ENCODE measurements at regions not wholly inside any gene's neighbourhood (a gene's known extent, or its start where the extent isn't known, plus 50 kb on each side); places are given as distances from the start of the nearest gene placed in this dataset.
"Not testable (repeated sequence)": the region's sequence is repeated elsewhere in the genome, so short reads cannot be mapped to it uniquely, and the experiment has no call there.

DNA sequence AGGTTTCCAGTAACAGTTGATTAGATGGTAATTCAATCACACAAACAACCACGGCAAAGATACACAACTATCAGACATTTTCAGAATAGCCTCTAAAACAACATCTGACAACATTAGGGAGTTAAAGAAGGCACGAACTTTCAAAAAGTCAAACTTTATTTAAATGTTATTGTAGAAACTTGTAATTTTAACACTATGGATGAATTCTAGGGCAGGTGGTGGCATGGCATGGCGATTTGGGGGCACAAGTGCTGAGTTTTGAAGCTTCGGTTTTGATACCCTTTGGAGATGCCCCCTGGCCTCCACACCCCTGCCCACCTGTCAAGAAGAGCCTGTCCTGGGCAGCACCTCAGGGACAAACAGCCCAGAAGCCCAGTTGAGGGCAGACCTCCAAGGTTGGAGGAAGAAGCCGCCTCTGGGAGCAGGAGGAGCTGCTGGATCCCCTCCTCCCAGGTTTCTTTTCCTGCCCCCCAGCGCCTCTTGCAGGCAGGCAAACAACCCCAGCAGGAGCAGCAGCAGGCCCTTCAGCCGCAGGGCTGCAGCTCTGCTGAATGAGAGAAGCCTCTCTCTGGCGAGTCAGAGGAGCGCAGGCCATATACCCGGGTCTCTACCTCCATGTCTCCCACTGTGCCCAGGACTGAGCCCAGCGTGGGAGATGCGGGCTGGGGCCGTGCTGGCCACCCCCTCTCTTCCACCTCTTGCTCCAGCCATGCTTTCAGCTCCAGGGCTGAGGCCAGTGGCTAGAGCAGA lies 102.1 kb upstream of the IGLL5 start:
- no peak for DNase-seq

DNA sequence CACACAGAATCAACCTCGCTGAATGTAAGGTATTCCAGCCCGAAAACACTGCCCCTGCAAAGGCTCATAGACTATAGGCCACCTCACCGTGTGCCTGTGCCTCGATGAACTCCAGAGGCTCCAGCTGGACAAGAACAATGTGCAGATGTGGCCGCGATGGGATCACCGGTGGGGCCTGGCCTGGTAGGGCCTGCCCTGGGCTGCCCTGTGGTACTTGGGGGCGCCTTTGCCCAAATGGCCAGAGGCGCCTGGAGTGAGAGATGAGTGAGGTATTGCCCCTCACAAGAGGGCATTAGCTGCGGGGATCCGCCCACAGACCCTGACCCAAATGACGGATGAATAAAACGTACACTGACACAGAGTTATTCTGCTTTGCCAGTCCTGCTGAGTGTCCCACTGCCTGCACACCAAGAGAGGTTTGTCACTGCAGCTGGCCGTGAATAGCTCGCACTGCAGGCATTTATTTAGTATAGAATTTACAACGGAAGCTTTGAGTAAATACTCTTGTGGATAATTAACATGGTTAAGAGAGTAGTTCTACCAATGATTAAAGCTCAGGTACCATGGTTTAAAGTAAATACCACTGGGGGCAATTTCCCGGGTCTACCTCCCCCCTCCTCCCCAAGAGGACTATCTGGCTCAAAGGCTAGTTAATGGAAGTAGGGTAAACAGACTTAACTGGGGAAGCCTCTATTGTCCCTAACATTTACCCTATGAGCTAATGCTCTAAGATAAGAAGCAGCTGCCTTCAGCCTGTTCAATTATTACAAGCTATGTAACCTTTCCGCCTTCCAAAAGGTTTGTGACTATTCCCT lies 101.1 kb upstream of the IGLL5 start:
- DNase-seq = no peak

DNA sequence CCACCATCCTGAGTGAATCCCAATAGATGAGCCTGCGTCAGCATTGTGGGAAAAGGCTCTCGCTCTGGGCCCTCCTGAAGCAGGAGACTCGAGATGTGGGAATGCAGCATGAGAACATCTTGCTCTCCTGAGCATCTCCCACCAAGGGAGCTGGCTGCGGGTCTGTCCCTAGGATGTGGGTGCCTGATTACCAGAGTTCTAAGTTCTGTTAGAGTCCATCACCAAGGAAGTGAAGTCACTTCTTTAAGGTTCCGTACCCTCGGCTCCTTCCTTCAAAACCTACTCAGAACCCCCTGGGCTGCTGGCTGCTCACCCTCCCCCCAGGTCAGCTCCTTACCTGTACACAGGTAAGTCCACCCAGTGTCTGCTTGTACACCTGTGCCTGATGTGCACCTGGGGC lies 100.5 kb upstream of the IGLL5 start:
- no peak for DNase-seq

DNA sequence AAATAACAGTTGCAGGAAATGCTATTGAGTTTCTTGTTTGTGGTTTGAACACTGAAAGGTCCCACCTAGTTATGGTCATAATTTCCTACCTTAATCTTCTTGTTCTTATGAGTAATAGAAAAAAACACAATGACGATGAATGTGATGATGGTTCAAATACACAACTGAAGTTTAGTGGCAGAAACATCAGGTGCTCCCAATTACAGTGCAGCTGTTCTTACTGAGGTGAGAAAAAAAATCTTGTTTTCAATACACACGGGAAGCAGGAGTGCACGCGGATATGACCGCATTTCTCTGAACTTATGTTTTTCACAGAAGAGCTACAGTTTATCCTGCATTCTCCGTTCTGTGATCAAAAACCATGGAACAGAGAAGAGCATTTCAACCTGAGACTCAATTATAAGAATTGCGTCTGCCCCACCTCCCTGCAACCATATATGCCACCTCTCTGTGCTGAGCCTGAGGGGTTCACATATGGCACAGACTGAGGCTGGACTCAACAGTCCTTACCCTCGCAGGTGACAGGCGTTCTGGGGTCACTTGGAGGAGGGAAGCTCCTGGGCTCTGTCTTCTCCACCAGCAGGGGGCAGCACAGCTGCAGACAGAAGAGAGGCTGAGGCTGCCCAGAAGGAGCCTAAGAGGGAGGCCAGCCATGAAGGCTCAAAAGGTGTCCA lies 99.7 kb upstream of the IGLL5 start:
- DNase-seq = peak; percentile 2

DNA sequence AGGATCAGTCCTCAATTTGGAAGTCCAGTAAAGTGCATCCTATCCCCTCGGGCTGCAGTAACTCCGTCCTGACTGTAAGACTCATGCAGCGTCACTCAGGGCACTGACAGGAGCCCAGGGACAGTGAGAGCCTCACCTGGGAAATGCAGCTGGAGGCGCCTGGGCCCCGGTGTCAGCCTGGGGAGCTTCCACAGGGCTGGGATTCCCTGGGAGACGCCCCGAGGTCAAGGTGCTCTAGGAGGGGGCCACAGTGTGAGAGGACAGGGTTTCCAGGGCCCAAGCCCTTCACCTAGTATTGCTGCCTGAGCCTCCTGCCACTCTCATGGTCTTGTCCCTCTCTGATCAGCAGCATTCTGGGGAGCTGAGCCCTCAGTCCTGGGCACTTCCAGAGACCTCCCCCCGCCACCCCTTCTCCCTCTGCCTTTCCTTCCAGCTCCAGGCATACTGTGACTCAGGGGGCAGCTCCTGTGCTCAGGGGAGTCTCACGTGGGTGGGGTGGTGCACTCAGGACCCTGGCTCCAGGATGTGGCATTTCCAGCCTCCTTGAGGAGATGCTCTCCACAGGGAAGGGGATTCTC lies 99.1 kb upstream of the IGLL5 start:
- no peak for DNase-seq

DNA sequence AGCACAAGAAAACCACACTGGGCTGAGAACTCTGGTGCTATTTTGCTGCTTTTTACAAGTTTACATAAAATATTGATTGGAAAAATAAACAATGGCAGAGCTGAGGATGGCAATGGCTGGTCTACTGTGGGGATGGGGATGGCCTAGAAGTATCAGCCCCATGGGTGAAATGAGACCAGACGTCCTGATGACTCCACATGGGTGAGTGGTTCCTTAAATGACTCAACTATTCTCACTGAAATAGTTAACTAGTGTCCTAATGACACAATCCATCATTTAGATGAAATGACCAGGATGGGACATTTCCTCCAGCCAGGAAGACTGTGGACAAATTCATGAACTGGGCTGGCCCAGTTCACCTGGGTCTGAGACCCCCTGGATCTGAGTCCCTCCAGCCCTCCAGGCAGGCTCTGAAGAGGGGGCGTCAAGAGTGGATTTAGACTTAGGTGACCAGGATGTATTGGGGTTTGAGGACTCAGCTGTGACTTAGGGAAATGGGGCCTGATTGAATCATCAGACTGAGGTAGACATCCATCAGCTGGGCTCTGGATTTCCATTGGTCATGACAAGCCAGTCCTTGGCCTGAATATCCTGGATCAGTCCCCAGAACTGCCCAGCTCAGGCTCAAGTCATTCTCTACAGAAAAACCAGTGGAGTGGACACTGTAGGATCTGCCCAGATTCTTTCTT lies 98.2 kb upstream of the IGLL5 start:
- no peak for DNase-seq

DNA sequence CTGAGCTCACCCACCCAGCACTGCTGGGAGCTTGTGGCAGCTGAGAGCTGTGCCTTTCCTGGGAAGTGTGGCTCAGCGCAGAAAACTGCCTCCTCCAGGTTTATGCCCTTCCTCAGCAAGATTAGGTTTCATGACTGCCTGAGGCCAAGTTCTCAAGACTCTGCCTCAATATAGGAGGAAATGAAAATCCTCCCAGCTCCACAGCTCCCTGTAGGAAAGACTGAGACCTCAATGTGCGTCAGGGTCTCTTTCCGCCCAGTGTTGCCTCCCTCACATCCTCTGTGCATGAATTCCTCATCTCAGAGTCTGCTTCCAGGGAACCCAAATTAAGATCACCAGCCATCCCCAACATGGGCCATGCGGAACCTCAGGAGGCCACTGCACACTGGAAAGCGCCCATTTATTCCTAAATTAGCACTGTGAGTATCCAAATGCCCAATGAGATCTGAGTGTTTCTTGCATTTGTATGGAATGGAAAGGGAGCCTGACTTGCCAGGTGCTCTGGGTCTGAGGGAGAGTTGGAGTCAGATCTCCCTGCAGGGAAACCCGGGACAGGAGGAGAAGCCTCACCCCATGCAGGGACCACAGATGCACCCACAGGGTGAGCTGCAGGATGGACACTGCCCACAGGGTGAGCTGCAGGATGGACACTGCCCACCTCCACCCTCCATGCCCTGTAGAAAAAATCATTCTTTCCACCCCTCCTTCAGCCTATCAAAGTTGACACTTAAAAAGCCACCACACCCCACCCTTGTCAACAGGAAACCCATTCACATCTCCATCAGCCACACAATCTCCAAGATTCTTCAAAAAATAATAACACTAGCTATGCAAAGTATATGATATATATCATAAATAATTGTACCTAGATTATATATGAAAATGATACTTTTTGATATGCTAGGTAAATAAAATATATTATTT lies 97.4 kb upstream of the IGLL5 start:
- DNase-seq = no peak

DNA sequence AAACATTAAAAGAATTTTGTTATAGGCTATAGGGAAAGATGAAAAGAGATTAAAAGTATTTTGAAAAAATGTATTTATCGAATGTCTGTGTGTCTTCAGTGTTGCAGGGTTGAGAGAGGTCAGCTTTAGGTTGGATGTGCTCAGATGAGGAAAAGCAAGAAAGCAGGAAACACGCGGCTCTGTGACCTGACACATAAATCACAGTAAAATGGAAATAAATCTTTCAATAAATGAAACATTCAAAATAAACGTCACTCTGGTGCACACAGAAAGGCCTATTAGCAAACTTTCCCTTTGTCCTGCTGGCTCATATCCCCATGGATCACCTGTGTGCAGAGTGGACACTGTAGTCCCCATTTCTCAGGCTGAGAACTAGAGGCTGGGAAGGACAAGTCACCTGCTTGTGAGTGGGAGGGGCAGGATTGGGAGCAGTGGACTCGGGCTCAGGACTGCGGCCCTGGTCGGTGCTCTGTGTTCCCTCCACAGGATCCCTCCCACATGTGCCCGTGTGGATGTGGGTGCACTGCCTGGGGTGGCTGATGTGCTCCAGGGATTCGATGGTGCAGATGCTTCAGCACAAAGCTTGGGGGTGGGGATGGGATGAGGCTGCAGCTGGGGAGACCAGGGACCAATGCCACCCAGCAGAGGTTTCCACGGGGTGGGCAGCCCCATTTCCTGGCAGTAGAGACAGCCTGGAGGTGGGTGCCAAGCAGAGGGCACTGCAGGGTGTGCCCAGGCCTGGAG lies 96.0 kb upstream of the IGLL5 start:
- no peak for DNase-seq

DNA sequence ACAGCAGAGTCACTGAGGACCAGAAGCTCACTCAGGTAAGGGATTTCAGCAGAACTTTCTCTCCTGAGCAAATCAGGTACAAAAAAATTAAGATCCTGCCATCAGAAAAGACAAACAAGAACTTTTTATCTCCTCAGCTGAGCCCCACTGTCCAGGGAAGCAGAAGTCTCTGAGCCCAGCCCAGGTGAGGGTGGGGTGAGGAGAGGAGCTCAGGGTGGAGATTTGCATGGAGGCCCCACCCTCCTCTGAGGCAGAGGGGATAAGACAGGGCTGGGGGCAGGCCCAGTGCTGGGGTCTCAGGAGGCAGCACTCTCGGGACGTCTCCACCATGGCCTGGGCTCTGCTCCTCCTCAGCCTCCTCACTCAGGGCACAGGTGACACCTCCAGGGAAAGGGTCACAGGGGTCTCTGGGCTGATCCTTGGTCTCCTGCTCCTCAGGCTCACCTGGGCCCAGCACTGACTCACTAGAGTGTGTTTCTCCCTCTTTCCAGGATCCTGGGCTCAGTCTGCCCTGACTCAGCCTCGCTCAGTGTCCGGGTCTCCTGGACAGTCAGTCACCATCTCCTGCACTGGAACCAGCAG lies 95.3 kb upstream of the IGLL5 start:
- not testable (repeated sequence) for DNase-seq

DNA sequence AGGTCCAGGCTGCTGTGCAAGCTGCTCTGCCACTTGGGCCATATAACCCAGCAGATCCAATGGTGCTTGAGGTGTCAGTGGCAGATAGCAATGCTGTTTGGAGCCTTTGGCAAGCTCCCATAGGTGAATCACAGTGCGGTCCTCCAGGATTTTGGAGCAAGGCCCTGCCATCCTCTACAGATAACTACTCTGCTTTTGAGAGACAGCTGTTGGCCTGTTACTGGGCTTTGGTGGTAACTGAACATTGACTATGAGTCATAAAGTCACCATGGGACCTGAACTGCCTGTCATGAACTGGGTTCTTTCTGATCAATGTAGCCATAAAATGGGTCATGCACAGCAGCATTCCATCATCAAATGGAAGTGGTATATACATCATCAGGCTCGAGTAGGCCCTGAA lies 92.0 kb upstream of the IGLL5 start:
- not testable (repeated sequence) for DNase-seq

DNA sequence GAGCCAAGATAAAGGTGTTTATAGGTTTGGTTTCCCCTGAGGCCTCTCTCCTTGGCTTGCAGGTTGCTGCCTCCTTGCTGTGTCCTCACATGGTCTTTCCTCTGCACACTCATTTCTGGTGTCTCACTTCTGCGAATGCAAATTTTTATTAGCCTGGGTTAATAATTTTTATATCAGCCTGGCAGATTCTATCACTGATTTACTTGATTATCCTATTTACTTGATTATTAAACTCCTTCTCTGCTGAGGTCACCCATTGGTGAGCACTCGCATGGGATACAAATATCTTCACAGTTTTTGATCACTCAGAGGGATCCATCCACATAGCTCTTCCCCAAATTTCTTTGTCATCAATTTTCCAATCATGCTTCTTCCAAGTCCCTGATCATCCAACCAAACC lies 90.9 kb upstream of the IGLL5 start:
- DNase-seq = no peak

DNA sequence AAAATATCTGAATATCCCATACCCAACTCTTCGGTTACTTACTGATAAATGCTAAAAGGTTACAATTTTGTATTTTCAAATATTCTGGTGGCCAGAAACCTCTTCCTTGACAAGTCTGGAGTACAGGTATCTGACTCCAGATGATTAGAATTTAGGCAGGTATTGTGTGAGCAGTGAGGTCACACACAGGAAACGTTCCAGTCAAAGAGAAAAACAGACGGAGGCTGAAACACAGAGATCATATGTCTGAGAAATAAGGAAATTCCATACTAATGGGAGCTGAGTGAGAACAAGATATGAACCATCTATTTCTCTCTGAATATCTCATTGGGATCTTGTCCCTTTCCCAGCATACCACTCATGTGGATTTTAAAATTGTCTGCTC lies 89.4 kb upstream of the IGLL5 start:
- DNase-seq = no peak

DNA sequence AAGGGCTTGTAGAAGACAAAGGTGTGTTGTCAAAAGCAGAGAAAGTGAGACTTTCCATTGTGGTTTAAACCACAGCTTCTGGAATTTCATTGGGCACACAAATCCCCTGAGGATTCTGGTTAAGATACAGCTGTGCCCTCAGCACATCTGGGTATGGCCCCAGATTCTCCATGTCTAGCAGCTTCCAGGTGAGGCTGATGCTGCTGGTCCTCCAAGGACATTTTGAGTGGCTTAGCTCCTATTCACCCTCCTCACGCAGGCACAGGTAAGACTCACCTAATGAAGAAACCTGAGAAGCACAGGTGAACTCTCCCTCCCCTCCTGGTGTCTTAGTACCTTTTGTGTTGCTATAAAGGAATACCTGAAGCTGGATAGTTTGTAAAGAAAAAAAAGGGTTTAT lies 88.9 kb upstream of the IGLL5 start:
- no peak for DNase-seq

DNA sequence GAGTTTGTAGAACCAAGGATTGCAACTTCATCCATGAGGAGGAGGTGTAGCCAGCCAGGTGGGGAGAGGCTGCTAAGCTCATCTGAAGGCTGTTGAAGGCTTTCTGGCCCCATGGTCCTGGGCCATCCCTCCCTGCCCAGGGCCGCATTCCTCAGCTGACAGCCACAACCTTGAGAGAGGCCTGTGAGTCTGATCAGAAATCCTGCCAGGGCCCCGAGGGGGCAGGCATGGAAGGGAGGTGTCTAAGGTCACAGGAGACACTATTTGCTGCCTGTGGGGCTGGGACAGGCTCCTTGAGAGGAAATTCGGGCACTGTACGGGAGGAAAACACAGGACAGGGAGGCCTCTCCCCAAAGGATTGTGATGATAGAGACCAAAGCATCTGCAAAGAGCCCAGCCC lies 88.1 kb upstream of the IGLL5 start:
- DNase-seq = no peak

DNA sequence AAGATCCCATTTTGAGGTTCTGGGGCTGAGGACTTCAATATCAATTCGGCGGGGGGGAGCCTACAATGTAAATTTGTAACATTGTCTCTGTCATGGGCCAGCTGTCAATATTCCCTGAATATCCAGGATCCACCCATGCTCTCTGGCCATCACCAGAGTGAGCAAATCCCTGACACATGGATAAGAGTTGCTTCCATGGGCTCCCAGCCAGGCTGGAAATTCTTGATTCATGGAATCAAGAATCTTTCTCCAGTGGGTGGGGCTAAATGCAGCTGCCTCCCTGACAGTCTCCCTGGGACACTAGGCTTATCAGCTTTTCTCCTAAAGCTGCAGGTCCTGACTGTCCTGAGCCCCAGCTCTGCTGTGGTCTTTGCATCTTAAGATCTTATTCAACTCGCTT lies 86.9 kb upstream of the IGLL5 start:
- peak; percentile 26 for DNase-seq

DNA sequence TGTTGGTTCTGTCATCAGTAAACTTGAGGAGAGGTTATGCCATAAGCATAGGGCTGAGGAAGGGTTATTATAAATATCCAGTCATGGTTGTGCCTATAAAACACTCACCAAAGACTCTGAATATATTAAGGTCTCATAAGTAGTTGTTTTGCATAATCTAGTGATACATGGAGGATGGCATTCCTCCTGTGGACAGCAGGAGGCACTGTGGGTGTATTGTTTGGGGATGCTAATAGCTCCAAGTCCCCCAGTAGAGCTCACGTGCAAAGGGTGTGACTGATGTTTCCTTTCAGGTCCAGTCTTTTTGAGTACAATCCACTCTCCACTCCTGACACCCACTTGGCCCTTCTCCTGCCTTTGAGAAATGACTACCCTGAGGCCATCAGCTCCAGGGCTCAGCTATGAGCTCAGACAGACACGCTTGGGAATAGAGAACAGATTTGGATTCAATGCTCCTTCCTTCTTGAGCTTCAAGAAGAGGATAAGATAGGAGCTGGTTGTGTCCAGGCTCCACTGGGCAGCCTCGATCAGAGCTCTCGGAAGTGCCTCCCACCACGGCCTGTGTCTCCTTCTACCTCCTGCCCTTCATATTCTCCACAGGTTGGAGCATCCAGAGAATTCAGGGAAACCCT lies 85.2 kb upstream of the IGLL5 start:
- no peak for DNase-seq

DNA sequence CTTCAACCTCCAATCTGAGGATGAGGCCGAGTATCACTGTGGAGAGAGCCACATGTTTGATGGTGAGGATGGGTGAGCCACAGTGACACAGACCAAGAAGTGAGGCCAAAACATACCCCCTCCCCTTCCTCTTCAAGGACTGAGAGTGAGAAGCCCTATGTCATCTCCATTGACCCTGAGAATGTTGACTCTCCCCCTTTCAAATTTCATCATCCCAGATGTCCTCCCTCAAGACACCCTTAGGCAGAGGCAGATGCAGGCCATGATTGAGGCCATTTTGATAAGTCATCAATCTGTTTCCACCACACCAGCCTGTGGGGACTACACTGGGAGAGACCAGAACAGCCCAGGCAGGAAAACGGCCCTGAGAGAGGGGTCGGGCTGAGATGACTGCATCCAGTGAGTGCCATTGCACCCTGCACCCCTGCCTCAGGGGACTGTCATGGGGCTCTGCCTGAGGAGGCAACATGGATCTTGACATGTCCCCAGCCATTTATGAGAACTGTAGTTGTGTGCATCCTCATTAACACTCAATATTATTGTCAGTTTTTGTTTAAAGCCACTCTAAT lies 84.2 kb upstream of the IGLL5 start:
- no peak for DNase-seq

DNA sequence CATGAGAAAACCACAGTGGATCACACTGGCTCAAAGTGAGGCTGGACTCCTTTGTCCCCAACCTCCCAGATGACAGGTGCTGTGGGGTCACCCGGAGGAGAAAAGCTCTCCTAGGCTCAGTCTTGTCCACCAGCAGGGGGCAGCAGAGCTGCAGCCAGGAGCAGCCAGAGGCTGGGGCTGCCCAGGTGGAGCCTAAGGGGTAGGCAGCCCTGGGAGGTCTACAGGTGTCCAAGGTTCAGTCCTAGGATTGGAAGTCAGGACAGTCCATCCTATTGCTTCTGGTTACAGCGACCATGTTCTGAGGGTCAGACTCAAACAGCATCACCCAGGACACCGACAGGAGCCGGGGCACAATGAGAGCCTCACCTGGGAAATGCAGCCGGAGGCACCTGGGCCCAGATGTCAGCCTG lies 77.6 kb upstream of the IGLL5 start:
- no peak for DNase-seq

DNA sequence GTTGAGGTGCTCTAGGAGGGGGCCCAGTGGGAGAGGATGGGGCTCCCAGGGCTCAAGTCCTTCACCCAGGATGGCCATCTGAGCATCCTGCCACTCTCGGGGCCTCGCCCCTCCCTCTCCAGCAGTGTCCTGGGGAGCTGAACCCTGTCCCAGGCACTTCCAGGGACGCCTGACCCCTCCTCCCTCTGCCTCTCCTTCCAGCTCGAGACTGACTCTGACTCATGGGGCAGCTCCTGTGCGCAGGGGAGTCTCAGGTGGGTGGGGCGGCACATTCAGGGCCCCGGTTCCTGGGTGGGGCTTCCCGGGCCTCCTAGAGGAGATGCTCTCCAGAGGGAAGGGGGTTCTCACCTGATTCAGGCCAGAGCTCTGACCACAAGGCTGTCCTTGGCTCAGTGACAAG lies 77.1 kb upstream of the IGLL5 start:
- no peak for DNase-seq

All from NCI-H226 (cell line).